Effector memory CD4-positive, alpha-beta T cell (primary cell): ENCODE measurements at regions not wholly inside any gene's neighbourhood (a gene's known extent, or its start where the extent isn't known, plus 50 kb on each side); places are given as distances from the start of the nearest gene placed in this dataset.

Experiments used
- DNase-seq, 3 donors: peaks; one replicate each; pipeline ENCODE4 v3.0.0-alpha.2; 2020
- H3K27ac ChIP-seq: 2 replicates; pipeline ENCODE4 v1.7.0; 2013; ENCODE audit warnings: mild to moderate bottlenecking, low read length, moderate library complexity; ENCODE audit not compliant: insufficient read depth, poor library complexity, severe bottlenecking
- H3K27me3 ChIP-seq: replicated peaks from 2 replicates; pipeline ENCODE4 v1.7.0; 2013; ENCODE audit warnings: mild to moderate bottlenecking, low read length; ENCODE audit not compliant: insufficient read depth, control insufficient read depth, poor library complexity, severe bottlenecking
- H3K36me3 ChIP-seq: 2 replicates; pipeline ENCODE4 v1.7.0; 2013; ENCODE audit warnings: mild to moderate bottlenecking, low read length, moderate library complexity; ENCODE audit not compliant: control insufficient read depth, insufficient read depth
- H3K4me1 ChIP-seq: 2 replicates; pipeline ENCODE4 v1.7.0; 2013; ENCODE audit warnings: low read length, mild to moderate bottlenecking; ENCODE audit not compliant: control insufficient read depth, insufficient read depth, poor library complexity, severe bottlenecking
- H3K4me3 ChIP-seq: 2 replicates; pipeline ENCODE4 v1.7.0; 2013; ENCODE audit warnings: low read length, low read depth, mild to moderate bottlenecking; ENCODE audit not compliant: insufficient read depth, poor library complexity, severe bottlenecking
- H3K9me3 ChIP-seq: 2 replicates; pipeline ENCODE4 v1.7.0; 2013; ENCODE audit warnings: mild to moderate bottlenecking, low read length, moderate library complexity; ENCODE audit not compliant: control insufficient read depth

DNA sequence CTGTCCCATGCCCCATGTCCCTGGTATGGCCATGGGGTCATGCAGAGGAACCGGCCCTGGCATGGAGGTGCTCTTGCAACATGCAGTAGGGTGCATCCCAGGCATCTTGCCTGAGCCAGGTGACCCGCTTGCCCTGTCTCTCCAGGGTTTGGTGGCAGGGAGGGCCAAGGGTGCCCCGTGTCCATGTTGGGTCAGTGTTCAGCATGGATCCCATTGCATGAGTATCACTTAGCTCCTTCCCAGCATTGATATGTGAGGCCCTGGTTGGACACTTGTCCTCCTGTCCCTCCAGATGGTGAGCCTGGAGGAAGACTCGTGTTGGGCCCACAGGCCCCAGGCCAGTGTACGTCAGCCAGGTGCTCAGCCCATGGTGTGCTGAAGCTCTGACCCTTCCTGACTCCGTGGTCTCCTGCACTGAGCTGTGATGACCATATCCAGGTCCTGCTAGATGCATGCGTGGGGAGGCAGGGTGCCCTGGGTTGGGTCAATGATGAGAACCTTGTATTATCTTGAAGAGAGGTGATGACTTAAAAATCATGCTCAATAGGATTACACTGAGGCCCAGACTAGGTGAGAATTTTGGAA lies 205.0 kb downstream of the UBE3A start:
- Histone ChIP-seq H3K9me3 (no peaks in the 10 kb centered on the region), H3K4me1 (no peaks in the 10 kb centered on the region), H3K27ac (no peak overlapping the region), H3K36me3 (no peaks in the 10 kb centered on the region), H3K27me3 (no peaks in the 10 kb centered on the region), H3K4me3 (no peak overlapping the region)
- DNase-seq = no peak

DNA sequence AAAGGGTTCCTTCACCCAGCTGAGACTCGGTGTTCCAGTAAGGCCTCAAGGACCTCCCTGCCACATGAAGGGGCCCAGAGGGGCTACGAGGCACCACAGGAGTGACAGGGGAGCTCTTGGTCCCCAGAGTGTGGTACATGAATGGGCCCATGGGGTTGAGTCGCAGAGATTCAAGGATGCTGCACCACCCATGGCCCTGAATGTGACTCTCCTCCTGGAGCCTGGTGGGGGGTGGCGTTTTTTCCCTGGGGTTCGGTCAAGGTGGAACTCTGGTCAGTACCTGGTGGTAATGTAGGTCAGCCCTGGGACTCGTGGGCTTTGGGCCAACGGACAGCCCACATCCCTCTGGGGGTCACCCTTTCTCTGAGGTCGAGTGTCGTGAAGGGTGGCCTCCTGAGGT lies 204.0 kb downstream of the UBE3A start:
- H3K4me3 ChIP-seq = no peak overlapping the region
- no peak for DNase-seq
- H3K27ac ChIP-seq = no peak overlapping the region
- H3K27me3 ChIP-seq = no peaks in the 10 kb centered on the region
- no peaks in the 10 kb centered on the region for H3K36me3 ChIP-seq
- H3K9me3 ChIP-seq = no peaks in the 10 kb centered on the region
- no peaks in the 10 kb centered on the region for H3K4me1 ChIP-seq

DNA sequence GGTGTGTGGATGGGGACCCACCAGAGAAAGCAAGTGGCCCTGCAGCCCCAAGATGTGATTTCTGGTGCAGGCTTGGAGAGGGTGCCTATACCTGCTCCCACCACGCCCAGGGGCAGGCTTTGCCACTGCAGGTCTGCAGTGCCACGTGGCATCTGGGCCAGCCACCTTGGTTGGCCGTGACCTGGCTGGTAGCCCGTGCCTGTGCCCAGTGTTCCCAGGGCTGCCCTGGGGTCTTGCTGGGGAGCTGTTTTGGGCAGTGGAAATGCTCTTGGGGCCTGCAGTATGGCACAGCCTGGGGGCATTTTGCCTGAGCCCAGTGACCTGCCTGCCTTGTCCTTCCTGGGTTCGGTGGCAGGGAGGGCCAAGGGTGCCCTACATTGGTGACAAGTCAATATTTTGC lies 203.4 kb downstream of the UBE3A start:
- no peaks in the 10 kb centered on the region for H3K4me1 ChIP-seq
- no peak for DNase-seq
- no peak overlapping the region for H3K4me3 ChIP-seq
- H3K27ac ChIP-seq = no peak overlapping the region
- H3K36me3 ChIP-seq = no peaks in the 10 kb centered on the region
- H3K9me3 ChIP-seq = no peaks in the 10 kb centered on the region
- H3K27me3 ChIP-seq = no peaks in the 10 kb centered on the region

DNA sequence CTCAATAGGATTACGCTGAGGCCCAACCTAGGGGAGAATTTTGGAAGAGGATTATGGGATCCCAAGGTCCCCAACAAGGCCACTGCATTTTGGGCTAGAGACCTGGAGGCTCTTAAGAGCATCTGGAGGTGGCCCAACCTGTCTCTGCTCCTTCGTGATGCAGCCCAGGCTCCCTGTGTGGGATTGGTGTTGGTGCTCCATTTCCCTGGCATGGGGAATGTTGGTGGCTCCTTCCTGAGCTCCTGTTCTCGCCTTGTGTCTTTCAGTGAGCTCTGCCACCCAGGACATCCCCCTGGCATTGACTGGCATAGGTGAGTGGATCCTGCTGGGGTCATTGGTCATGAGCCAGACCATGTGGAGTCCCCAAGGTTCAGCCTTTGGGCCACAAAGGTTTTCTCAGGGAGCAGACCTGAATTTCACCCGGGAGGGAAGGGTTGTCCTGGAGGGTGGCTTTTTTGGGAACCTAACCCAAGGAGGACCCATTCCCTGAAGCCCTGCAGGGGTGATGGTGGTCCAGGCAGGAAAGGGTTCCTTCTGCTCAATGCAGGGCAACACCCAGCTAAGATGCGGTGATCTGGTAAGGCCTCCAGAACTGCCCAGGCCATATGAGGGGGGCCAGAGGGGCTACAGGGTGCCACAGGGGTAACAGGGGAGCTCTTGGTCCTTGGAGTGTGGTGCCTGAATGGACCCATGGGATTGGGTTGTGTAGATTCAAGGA lies 202.5 kb downstream of the UBE3A start:
- no peaks in the 10 kb centered on the region for H3K9me3 ChIP-seq
- no peak overlapping the region for H3K4me3 ChIP-seq

DNA sequence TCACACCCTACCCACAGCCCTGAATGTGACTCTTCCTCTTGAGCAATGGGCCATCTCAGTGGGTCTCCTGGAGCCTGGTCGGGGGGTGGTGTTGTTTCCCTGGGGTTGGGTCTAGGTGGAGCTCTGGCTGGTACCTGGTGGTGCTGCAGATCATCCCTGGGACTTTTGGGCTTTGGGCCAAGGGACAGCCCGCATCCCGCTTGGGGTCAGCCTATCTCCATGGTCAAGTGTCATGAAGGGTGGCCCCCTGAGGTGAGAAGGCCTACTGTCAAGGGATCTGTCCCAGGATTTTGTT lies 202.0 kb downstream of the UBE3A start:
- H3K9me3 ChIP-seq = no peaks in the 10 kb centered on the region
- H3K36me3 ChIP-seq = no peaks in the 10 kb centered on the region
- no peaks in the 10 kb centered on the region for H3K27me3 ChIP-seq
- no peaks in the 10 kb centered on the region for H3K4me1 ChIP-seq
- H3K27ac ChIP-seq = no peak overlapping the region
- H3K4me3 ChIP-seq = no peak overlapping the region
- no peak for DNase-seq

More for the DNA sequence above, 202.5 kb downstream of the UBE3A start:
- no peaks in the 10 kb centered on the region for H3K27me3 ChIP-seq
- H3K4me1 ChIP-seq = no peaks in the 10 kb centered on the region
- no peaks in the 10 kb centered on the region for H3K36me3 ChIP-seq
- no peak for DNase-seq
- no peak overlapping the region for H3K27ac ChIP-seq

DNA sequence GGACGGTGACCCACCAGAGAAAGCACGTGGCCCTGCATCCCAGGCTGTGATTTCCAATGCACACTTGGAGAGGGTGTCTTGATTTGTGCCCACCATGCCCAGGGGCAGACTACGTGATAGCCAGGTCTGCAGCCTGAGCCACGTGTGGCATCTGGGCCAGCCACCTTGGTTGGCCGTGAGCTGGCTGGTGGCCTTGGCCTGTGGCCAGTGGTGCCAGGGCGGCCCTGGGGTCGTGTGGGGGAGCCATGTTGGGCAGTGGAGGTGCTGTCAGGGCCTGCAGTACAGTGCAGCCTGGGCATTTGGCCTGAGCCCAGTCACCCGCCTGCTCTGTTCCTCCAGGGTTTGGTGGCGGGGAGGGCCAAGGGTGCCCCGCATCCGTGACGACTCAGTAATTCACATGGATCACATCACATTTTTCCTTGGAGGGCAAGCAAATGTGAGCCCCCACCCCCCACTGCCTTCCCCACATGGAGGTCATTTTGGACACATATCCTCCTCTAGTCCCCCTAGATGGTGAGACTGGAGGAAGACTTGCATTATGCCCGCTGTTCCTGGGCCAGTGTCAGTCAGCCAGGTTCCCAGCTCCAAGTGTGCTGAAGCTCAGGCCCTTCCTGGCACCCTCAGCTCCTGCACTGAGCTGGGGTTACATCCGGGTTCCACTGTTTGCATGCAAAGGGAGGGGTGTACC lies 201.4 kb downstream of the UBE3A start:
- Histone ChIP-seq H3K36me3 (no peaks in the 10 kb centered on the region), H3K9me3 (no peaks in the 10 kb centered on the region)
- DNase-seq = no peak

DNA sequence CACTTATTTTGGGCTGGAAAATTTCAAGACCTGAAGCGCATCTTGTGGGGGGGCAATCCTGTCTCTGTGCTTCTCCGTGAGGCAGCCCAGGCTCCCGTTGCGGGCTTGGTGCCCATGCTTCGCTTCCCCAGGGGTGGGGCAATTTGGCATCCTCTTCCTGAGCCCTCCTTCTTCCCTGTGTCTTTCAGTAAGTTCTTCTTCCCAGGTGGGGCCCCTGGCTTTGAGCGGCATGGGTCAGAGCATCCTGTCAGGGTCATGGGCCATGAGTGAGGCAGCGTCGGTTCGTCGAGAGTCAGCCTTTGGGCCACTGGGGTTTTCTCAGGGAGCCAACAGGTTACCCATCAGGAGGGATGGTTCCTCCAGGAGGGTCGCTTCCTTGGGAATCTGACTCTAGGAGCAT lies 200.7 kb downstream of the UBE3A start:
- Histone ChIP-seq H3K27ac (no peak overlapping the region), H3K9me3 (no peaks in the 10 kb centered on the region), H3K36me3 (no peaks in the 10 kb centered on the region), H3K4me1 (no peaks in the 10 kb centered on the region), H3K4me3 (no peak overlapping the region), H3K27me3 (no peaks in the 10 kb centered on the region)
- DNase-seq = no peak

More for the DNA sequence above, 201.4 kb downstream of the UBE3A start:
- Histone ChIP-seq H3K4me3 (no peak overlapping the region), H3K4me1 (no peaks in the 10 kb centered on the region), H3K27ac (no peak overlapping the region), H3K27me3 (no peaks in the 10 kb centered on the region)

DNA sequence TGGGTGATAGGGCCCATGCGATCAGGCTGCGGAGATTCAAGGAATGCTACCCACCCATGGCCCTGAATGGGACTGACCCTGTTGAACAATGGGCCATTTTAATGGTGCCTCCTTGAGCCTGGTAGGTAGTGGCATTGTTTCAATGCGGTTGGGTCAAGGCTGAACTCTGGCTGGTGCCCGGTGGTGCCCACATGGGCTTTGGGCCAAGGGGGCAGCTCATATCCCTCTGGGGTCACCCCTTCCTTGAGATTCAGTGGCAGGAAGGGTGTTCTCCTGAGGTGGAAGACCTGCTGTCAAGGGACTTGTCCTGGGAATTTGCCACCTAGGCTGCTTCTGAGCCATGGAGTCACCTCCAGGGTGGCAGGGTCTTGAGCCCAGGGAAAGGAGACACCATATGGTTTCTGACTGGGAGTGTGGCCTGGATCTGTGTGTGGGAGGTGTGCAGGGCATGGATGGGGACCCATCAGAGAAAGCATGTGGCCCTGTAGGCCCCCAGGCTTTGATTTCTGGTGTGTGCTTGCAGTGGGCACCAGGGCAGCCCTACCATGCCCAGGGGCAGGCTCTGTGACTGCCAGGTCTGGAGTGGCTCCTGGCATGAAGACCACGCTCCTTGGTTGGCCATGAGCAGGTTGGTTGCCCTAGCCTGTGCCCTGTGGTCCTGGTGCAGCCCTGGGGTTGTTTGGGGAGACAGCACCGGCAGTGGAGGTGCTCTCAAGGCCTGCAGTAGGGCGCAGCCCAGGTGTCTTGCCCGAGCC lies 199.9 kb downstream of the UBE3A start:
- H3K36me3 ChIP-seq = no peaks in the 10 kb centered on the region
- no peaks in the 10 kb centered on the region for H3K9me3 ChIP-seq
- no peak for DNase-seq
- H3K4me1 ChIP-seq = no peaks in the 10 kb centered on the region
- no peak overlapping the region for H3K4me3 ChIP-seq
- H3K27ac ChIP-seq = no peak overlapping the region
- H3K27me3 ChIP-seq = no peaks in the 10 kb centered on the region

DNA sequence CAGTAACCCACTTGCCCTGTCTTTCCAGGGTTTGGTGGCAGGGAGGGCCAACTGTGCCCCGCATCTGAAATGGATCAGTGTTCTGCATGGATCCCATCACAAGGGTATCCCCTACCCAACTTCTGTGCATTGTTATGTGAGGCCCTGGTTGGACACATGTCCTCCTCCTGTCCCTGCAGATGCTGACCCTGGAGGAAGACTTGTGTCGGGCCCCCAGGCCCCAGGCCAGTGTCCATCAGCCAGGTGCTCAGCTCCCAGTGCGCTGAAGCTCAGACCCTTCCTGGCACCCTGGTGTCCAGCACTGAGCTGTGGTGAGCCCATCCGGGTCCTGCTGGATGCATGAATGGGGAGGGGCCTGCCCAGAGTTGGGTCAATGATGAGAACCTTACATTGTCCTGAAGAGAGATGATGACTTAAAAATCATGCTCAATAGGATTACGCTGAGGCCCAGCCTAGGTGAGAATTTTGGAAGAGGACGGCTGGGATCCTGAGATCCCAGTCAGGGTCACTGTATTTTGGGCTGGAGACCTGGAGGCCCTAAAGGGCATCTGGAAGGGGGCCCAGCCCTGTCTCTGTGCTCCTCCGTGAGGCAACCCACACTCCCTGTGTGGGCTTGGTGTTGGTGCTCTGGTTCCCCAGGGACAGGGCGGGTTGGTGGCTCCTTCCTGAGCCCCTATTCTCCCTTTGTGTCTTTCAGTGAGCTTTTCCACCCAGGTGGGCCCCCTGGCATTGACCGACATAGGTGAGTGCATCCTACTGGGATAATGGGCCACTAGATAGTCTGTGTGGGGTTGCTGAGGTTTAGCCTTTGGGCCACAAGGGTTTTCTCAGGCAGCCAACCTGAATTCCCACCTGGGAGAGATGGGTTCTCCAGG lies 199.1 kb downstream of the UBE3A start:
- Histone ChIP-seq H3K27ac (no peak overlapping the region), H3K9me3 (no peaks in the 10 kb centered on the region), H3K4me3 (no peak overlapping the region), H3K4me1 (no peaks in the 10 kb centered on the region), H3K27me3 (no peaks in the 10 kb centered on the region), H3K36me3 (no peaks in the 10 kb centered on the region)
- DNase-seq = no peak
